ENCODE measurements at regions not wholly inside any gene's neighbourhood (a gene's known extent, or its start where the extent isn't known, plus 50 kb on each side); places are given as distances from the start of the nearest gene placed in this dataset.

- TF ChIP-seq PAX5 (IDR thresholded peaks at IDR 0.05; ENCODE audit: insufficient read depth, low read length, severe bottlenecking), result no peak
- no peak for TF ChIP-seq TAF1 (IDR thresholded peaks at IDR 0.05; ENCODE audit: low read depth, low read length)
- no peak for TF ChIP-seq POLR2AphosphoS5 (IDR thresholded peaks at IDR 0.05; ENCODE audit: low read depth, low read length)
- TF ChIP-seq POLR2A (IDR thresholded peaks at IDR 0.05; ENCODE audit: low read depth, low read length), result no peak
- no peak for TF ChIP-seq POU2F2 (IDR thresholded peaks at IDR 0.05; ENCODE audit: low read depth, low read length)
- TF ChIP-seq SPI1 (IDR thresholded peaks at IDR 0.05; ENCODE audit: low read depth, low read length), result no peak
- no peak for FAIRE-seq
- peak; percentile 25 for DNase-seq (ENCODE audit: insufficient read length, low spot score)
Measured at GRCh38 chr3:72679540-72680198, 168.6 kb downstream of the SHQ1 start.

- DNase-seq (ENCODE audit: insufficient read length, low spot score) (no peak), FAIRE-seq (peak; percentile 80)
- TF ChIP-seq SPI1 (IDR thresholded peaks at IDR 0.05; ENCODE audit: low read depth, low read length) (no peak), POU2F2 (IDR thresholded peaks at IDR 0.05; ENCODE audit: low read depth, low read length) (no peak), POLR2A (IDR thresholded peaks at IDR 0.05; ENCODE audit: low read depth, low read length) (no peak), PAX5 (IDR thresholded peaks at IDR 0.05; ENCODE audit: insufficient read depth, low read length, severe bottlenecking) (no peak), POLR2AphosphoS5 (IDR thresholded peaks at IDR 0.05; ENCODE audit: low read depth, low read length) (no peak), TAF1 (IDR thresholded peaks at IDR 0.05; ENCODE audit: low read depth, low read length) (no peak)
Measured at GRCh38 chr3:72678867-72679266, 169.4 kb downstream of the SHQ1 start.

- DNase-seq (ENCODE audit: insufficient read length, low spot score), result no peak
- FAIRE-seq, result no peak
- TF ChIP-seq TAF1 (IDR thresholded peaks at IDR 0.05; ENCODE audit: low read depth, low read length) (no peak), POLR2AphosphoS5 (IDR thresholded peaks at IDR 0.05; ENCODE audit: low read depth, low read length) (no peak), POU2F2 (IDR thresholded peaks at IDR 0.05; ENCODE audit: low read depth, low read length) (no peak), POLR2A (IDR thresholded peaks at IDR 0.05; ENCODE audit: low read depth, low read length) (no peak), PAX5 (IDR thresholded peaks at IDR 0.05; ENCODE audit: insufficient read depth, low read length, severe bottlenecking) (no peak), SPI1 (IDR thresholded peaks at IDR 0.05; ENCODE audit: low read depth, low read length) (no peak)
Measured at GRCh38 chr3:72678380-72678779, 169.9 kb downstream of the SHQ1 start.

GRCh38 chr3:72675243-72675642, 173.0 kb downstream of the SHQ1 start:
- DNase-seq (ENCODE audit: insufficient read length, low spot score) (no peak), FAIRE-seq (no peak)
- TF ChIP-seq PAX5 (IDR thresholded peaks at IDR 0.05; ENCODE audit: insufficient read depth, low read length, severe bottlenecking), result no peak
- TF ChIP-seq POU2F2 (IDR thresholded peaks at IDR 0.05; ENCODE audit: low read depth, low read length), result no peak
- TF ChIP-seq TAF1 (IDR thresholded peaks at IDR 0.05; ENCODE audit: low read depth, low read length), result no peak
- no peak for TF ChIP-seq POLR2AphosphoS5 (IDR thresholded peaks at IDR 0.05; ENCODE audit: low read depth, low read length)
- no peak for TF ChIP-seq SPI1 (IDR thresholded peaks at IDR 0.05; ENCODE audit: low read depth, low read length)
- no peak for TF ChIP-seq POLR2A (IDR thresholded peaks at IDR 0.05; ENCODE audit: low read depth, low read length)

GRCh38 chr3:72673011-72673771, 175.1 kb downstream of the SHQ1 start:
- TF ChIP-seq POLR2AphosphoS5 (IDR thresholded peaks at IDR 0.05; ENCODE audit: low read depth, low read length), result no peak
- no peak for TF ChIP-seq PAX5 (IDR thresholded peaks at IDR 0.05; ENCODE audit: insufficient read depth, low read length, severe bottlenecking)
- no peak for TF ChIP-seq TAF1 (IDR thresholded peaks at IDR 0.05; ENCODE audit: low read depth, low read length)
- no peak for TF ChIP-seq POLR2A (IDR thresholded peaks at IDR 0.05; ENCODE audit: low read depth, low read length)
- TF ChIP-seq SPI1 (IDR thresholded peaks at IDR 0.05; ENCODE audit: low read depth, low read length), result no peak
- no peak for TF ChIP-seq POU2F2 (IDR thresholded peaks at IDR 0.05; ENCODE audit: low read depth, low read length)
- DNase-seq (ENCODE audit: insufficient read length, low spot score) (no peak), FAIRE-seq (no peak)

- no peak for DNase-seq (ENCODE audit: insufficient read length, low spot score)
- TF ChIP-seq POLR2A (IDR thresholded peaks at IDR 0.05; ENCODE audit: low read depth, low read length), result no peak
- no peak for TF ChIP-seq POLR2AphosphoS5 (IDR thresholded peaks at IDR 0.05; ENCODE audit: low read depth, low read length)
- TF ChIP-seq SPI1 (IDR thresholded peaks at IDR 0.05; ENCODE audit: low read depth, low read length), result no peak
- no peak for TF ChIP-seq POU2F2 (IDR thresholded peaks at IDR 0.05; ENCODE audit: low read depth, low read length)
- no peak for FAIRE-seq
Measured at GRCh38 chr3:72669224-72669623, 179.0 kb downstream of the SHQ1 start.

- FAIRE-seq (no peak), DNase-seq (ENCODE audit: insufficient read length, low spot score) (no peak)
- no peak for TF ChIP-seq PAX5 (IDR thresholded peaks at IDR 0.05; ENCODE audit: insufficient read depth, low read length, severe bottlenecking)
- no peak for TF ChIP-seq POLR2AphosphoS5 (IDR thresholded peaks at IDR 0.05; ENCODE audit: low read depth, low read length)
- no peak for TF ChIP-seq TAF1 (IDR thresholded peaks at IDR 0.05; ENCODE audit: low read depth, low read length)
- TF ChIP-seq POLR2A (IDR thresholded peaks at IDR 0.05; ENCODE audit: low read depth, low read length), result no peak
- TF ChIP-seq POU2F2 (IDR thresholded peaks at IDR 0.05; ENCODE audit: low read depth, low read length), result no peak
- TF ChIP-seq SPI1 (IDR thresholded peaks at IDR 0.05; ENCODE audit: low read depth, low read length), result no peak
Measured at GRCh38 chr3:72666447-72666755, 181.8 kb downstream of the SHQ1 start.

- peak; percentile 78 for FAIRE-seq
- no peak for DNase-seq (ENCODE audit: insufficient read length, low spot score)
- TF ChIP-seq POU2F2 (IDR thresholded peaks at IDR 0.05; ENCODE audit: low read depth, low read length), result no peak
- TF ChIP-seq PAX5 (IDR thresholded peaks at IDR 0.05; ENCODE audit: insufficient read depth, low read length, severe bottlenecking), result no peak
Measured at GRCh38 chr3:72665701-72666446, 182.4 kb downstream of the SHQ1 start.

- no peak for DNase-seq (ENCODE audit: insufficient read length, low spot score)
- TF ChIP-seq POLR2AphosphoS5 (IDR thresholded peaks at IDR 0.05; ENCODE audit: low read depth, low read length) (no peak), POLR2A (IDR thresholded peaks at IDR 0.05; ENCODE audit: low read depth, low read length) (no peak), PAX5 (IDR thresholded peaks at IDR 0.05; ENCODE audit: insufficient read depth, low read length, severe bottlenecking) (no peak), SPI1 (IDR thresholded peaks at IDR 0.05; ENCODE audit: low read depth, low read length) (no peak), TAF1 (IDR thresholded peaks at IDR 0.05; ENCODE audit: low read depth, low read length) (no peak), POU2F2 (IDR thresholded peaks at IDR 0.05; ENCODE audit: low read depth, low read length) (no peak)
- no peak for FAIRE-seq
Measured at GRCh38 chr3:72665103-72665502, 183.1 kb downstream of the SHQ1 start.

Measured in GM12891 (cell line).